ENCODE measurements at regions not wholly inside any gene's neighbourhood (a gene's known extent, or its start where the extent isn't known, plus 50 kb on each side); places are given as distances from the start of the nearest gene placed in this dataset.

- CTCF ChIA-PET = no interaction called here
- no TSS peak for BruUV-seq (replicated peaks)
- H3K36me3 ChIP-seq (ENCODE audit: control insufficient read depth, insufficient read depth, low read length) = no peaks in the 10 kb centered on the region
- Mint-ChIP-seq H3K27ac (ENCODE audit: unreplicated experiment) (no peak overlapping the region), H3K27me3 (ENCODE audit: insufficient read depth, unreplicated experiment) (peaks cover 2% of the 10 kb centered on the region), H3K9me3 (ENCODE audit: unreplicated experiment) (peaks cover 10% of the 10 kb centered on the region), H3K36me3 (ENCODE audit: insufficient read depth, unreplicated experiment) (no peaks in the 10 kb centered on the region), H3K4me3 (ENCODE audit: unreplicated experiment) (no peak overlapping the region), H3K4me1 (ENCODE audit: low read depth, unreplicated experiment) (no peaks in the 10 kb centered on the region)
- no peak for DNase-seq
- H3K4me1 ChIP-seq = no peaks in the 10 kb centered on the region
- no peaks in the 10 kb centered on the region for H3K27me3 ChIP-seq (replicated peaks; ENCODE audit: control insufficient read depth, insufficient read depth, low read length)
- no peak overlapping the region for H3K4me3 ChIP-seq (ENCODE audit: low read depth, low read length)
- intact Hi-C loops (cut with micrococcal nuclease; ENCODE audit: unreplicated experiment) = no loop called here
- TF ChIP-seq, protein P1, sequence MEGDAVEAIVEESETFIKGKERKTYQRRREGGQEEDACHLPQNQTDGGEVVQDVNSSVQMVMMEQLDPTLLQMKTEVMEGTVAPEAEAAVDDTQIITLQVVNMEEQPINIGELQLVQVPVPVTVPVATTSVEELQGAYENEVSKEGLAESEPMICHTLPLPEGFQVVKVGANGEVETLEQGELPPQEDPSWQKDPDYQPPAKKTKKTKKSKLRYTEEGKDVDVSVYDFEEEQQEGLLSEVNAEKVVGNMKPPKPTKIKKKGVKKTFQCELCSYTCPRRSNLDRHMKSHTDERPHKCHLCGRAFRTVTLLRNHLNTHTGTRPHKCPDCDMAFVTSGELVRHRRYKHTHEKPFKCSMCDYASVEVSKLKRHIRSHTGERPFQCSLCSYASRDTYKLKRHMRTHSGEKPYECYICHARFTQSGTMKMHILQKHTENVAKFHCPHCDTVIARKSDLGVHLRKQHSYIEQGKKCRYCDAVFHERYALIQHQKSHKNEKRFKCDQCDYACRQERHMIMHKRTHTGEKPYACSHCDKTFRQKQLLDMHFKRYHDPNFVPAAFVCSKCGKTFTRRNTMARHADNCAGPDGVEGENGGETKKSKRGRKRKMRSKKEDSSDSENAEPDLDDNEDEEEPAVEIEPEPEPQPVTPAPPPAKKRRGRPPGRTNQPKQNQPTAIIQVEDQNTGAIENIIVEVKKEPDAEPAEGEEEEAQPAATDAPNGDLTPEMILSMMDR (IDR thresholded peaks at IDR 0.05; ENCODE audit: insufficient read depth in 1 of 2, low read depth in 1 of 2, low read length in 1 of 2, severe bottlenecking in 1 of 2, unreplicated experiment in 1 of 2) = no peak
- POLR2A ChIA-PET = no interaction called here
- no peaks in the 10 kb centered on the region for H3K9me3 ChIP-seq
Observed at GRCh38 chr11:97865424-97866012, 1155.2 kb upstream of the CNTN5 start.

DNA sequence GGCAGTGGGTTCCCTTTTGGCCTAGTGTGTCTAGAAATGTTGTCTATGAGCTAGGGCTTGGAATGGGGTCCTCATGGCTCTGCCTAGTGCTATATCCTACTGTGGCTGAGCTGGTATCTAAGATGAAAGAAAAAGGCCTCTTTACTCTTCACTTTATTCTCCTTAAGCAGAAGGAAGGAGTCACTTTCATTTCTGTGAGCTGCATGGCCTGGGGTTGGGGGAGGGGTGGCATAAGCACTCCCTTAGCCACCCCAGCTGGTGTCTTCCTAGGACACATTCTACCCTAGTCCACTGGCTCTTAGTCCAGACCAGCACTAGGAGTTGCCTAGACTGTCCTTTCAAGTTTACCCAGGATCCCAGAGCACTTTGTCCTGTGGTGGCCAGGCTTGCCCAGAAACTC, 1148.9 kb upstream of the CNTN5 start:
- Histone ChIP-seq H3K4me3 (ENCODE audit: low read depth, low read length) (no peak overlapping the region), H3K9me3 (no peaks in the 10 kb centered on the region), H3K4me1 (no peaks in the 10 kb centered on the region), H3K36me3 (ENCODE audit: control insufficient read depth, insufficient read depth, low read length) (no peaks in the 10 kb centered on the region), H3K27me3 (replicated peaks; ENCODE audit: control insufficient read depth, insufficient read depth, low read length) (no peaks in the 10 kb centered on the region)
- Mint-ChIP-seq H3K4me3 (ENCODE audit: unreplicated experiment) (no peak overlapping the region), H3K9me3 (ENCODE audit: unreplicated experiment) (peaks cover 10% of the 10 kb centered on the region), H3K4me1 (ENCODE audit: low read depth, unreplicated experiment) (no peaks in the 10 kb centered on the region), H3K36me3 (ENCODE audit: insufficient read depth, unreplicated experiment) (no peaks in the 10 kb centered on the region), H3K27ac (ENCODE audit: unreplicated experiment) (no peak overlapping the region), H3K27me3 (ENCODE audit: insufficient read depth, unreplicated experiment) (no peaks in the 10 kb centered on the region)
- intact Hi-C loops (cut with micrococcal nuclease; ENCODE audit: unreplicated experiment) = no loop called here
- CTCF ChIA-PET = no interaction called here
- POLR2A ChIA-PET = no interaction called here
- TF ChIP-seq, protein P1 (IDR thresholded peaks at IDR 0.05; ENCODE audit: insufficient read depth in 1 of 2, low read depth in 1 of 2, low read length in 1 of 2, severe bottlenecking in 1 of 2, unreplicated experiment in 1 of 2) = no peak
- no TSS peak for BruUV-seq (replicated peaks)
- no peak for DNase-seq

GRCh38 chr11:97880209-97880608, 1140.5 kb upstream of the CNTN5 start:
- H3K27me3 Mint-ChIP-seq (ENCODE audit: insufficient read depth, unreplicated experiment) = peaks cover 3% of the 10 kb centered on the region
- H3K9me3 Mint-ChIP-seq (ENCODE audit: unreplicated experiment) = no peaks in the 10 kb centered on the region
- intact Hi-C loops (cut with micrococcal nuclease; ENCODE audit: unreplicated experiment) = no loop called here
- no peaks in the 10 kb centered on the region for H3K4me1 ChIP-seq
- POLR2A ChIA-PET = no interaction called here
- H3K4me3 Mint-ChIP-seq (ENCODE audit: unreplicated experiment) = no peak overlapping the region
- no peaks in the 10 kb centered on the region for H3K9me3 ChIP-seq
- no peaks in the 10 kb centered on the region for H3K36me3 ChIP-seq (ENCODE audit: control insufficient read depth, insufficient read depth, low read length)
- no peak overlapping the region for H3K4me3 ChIP-seq (ENCODE audit: low read depth, low read length)
- no peaks in the 10 kb centered on the region for H3K27me3 ChIP-seq (replicated peaks; ENCODE audit: control insufficient read depth, insufficient read depth, low read length)
- TF ChIP-seq, protein P1 (IDR thresholded peaks at IDR 0.05; ENCODE audit: insufficient read depth in 1 of 2, low read depth in 1 of 2, low read length in 1 of 2, severe bottlenecking in 1 of 2, unreplicated experiment in 1 of 2) = no peak
- H3K4me1 Mint-ChIP-seq (ENCODE audit: low read depth, unreplicated experiment) = no peaks in the 10 kb centered on the region
- DNase-seq = no peak
- CTCF ChIA-PET = no interaction called here
- BruUV-seq (replicated peaks) = no TSS peak
- no peaks in the 10 kb centered on the region for H3K36me3 Mint-ChIP-seq (ENCODE audit: insufficient read depth, unreplicated experiment)
- no peak overlapping the region for H3K27ac Mint-ChIP-seq (ENCODE audit: unreplicated experiment)
